Left ventricle myocardium inferior (tissue), 1 donor: ENCODE measurements at regions not wholly inside any gene's neighbourhood (a gene's known extent, or its start where the extent isn't known, plus 50 kb on each side); places are given as distances from the start of the nearest gene placed in this dataset.

Experiments used
- DNase-seq: peaks from one replicate; pipeline ENCODE4 v3.0.0-alpha.2; 2020
- H3K27ac ChIP-seq: fragments of 200-600 bp; replicated peaks from 2 replicates; pipeline ENCODE4 v1.8.0; 2021
- H3K27me3 ChIP-seq: fragments of 200-600 bp; 2 replicates; pipeline ENCODE4 v1.8.0; 2021; ENCODE audit warnings: low read depth
- H3K36me3 ChIP-seq: fragments of 200-600 bp; 2 replicates; pipeline ENCODE4 v1.8.0; 2021
- H3K4me1 ChIP-seq: fragments of 200-600 bp; 2 replicates; pipeline ENCODE4 v1.8.0; 2021
- H3K4me3 ChIP-seq: fragments of 200-600 bp; 2 replicates; pipeline ENCODE4 v1.8.0; 2021; ENCODE audit warnings: mild to moderate bottlenecking, moderate library complexity
- H3K9me3 ChIP-seq: fragments of 200-600 bp; replicated peaks from 2 replicates; pipeline ENCODE4 v1.8.0; 2021
- CTCF ChIP-seq: fragments of 200-600 bp; IDR thresholded peaks from 2 replicates; pipeline ENCODE4 v1.8.0; 2021; ENCODE audit warnings: antibody characterized with exemption, mild to moderate bottlenecking, borderline replicate concordance
- intact Hi-C: fragments of 100-400 bp; cut with micrococcal nuclease; formaldehyde crosslinking; loops from one replicate; pipeline ENCODE4 v1.11.0; 2022
- donor health status: DM: no; HTN: yes; CAD: no; lungs with severe emphysema.

GRCh38 chr16:5704271-5704670 is 606.7 kb upstream of the EEF2KMT start:
- peaks cover 27% of the 10 kb centered on the region for H3K9me3 ChIP-seq
- no peak for TF ChIP-seq CTCF
- no peaks in the 10 kb centered on the region for H3K4me1 ChIP-seq
- no peak overlapping the region for H3K27ac ChIP-seq
- DNase-seq: no peak
- no peaks in the 10 kb centered on the region for H3K27me3 ChIP-seq
- no peak overlapping the region for H3K4me3 ChIP-seq
- intact Hi-C loops: no loop called here
- H3K36me3 ChIP-seq: no peaks in the 10 kb centered on the region

- no peak for DNase-seq
- Histone ChIP-seq H3K27ac (no peak overlapping the region), H3K4me1 (no peaks in the 10 kb centered on the region), H3K4me3 (no peak overlapping the region), H3K36me3 (no peaks in the 10 kb centered on the region), H3K27me3 (no peaks in the 10 kb centered on the region), H3K9me3 (peaks cover 6% of the 10 kb centered on the region)
- intact Hi-C loops: no loop called here
- no peak for TF ChIP-seq CTCF
Measured at GRCh38 chr16:5693426-5693825, 595.8 kb upstream of the EEF2KMT start.

GRCh38 chr16:5681966-5682365 is 584.4 kb upstream of the EEF2KMT start:
- DNase-seq: no peak
- intact Hi-C loops: no loop called here
- Histone ChIP-seq H3K9me3 (no peaks in the 10 kb centered on the region), H3K4me1 (no peaks in the 10 kb centered on the region), H3K27me3 (no peaks in the 10 kb centered on the region), H3K27ac (no peak overlapping the region), H3K4me3 (no peak overlapping the region), H3K36me3 (no peaks in the 10 kb centered on the region)
- TF ChIP-seq CTCF: no peak

- Histone ChIP-seq H3K4me1 (no peaks in the 10 kb centered on the region), H3K9me3 (no peaks in the 10 kb centered on the region), H3K36me3 (no peaks in the 10 kb centered on the region), H3K4me3 (no peak overlapping the region), H3K27ac (no peak overlapping the region), H3K27me3 (peaks cover 18% of the 10 kb centered on the region)
- intact Hi-C loops: no loop called here
- no peak for TF ChIP-seq CTCF
- no peak for DNase-seq
Measured at GRCh38 chr16:5678371-5678770, 580.8 kb upstream of the EEF2KMT start.

GRCh38 chr16:5671421-5671820 is 573.8 kb upstream of the EEF2KMT start:
- H3K36me3 ChIP-seq: no peaks in the 10 kb centered on the region
- no peak overlapping the region for H3K27ac ChIP-seq
- H3K27me3 ChIP-seq: peaks cover 57% of the 10 kb centered on the region
- intact Hi-C loops: no loop called here
- DNase-seq: no peak
- no peak for TF ChIP-seq CTCF
- no peak overlapping the region for H3K4me3 ChIP-seq
- H3K4me1 ChIP-seq: no peaks in the 10 kb centered on the region
- no peaks in the 10 kb centered on the region for H3K9me3 ChIP-seq

- no peak overlapping the region for H3K4me3 ChIP-seq
- intact Hi-C loops: no loop called here
- no peak overlapping the region for H3K27ac ChIP-seq
- H3K36me3 ChIP-seq: no peaks in the 10 kb centered on the region
- no peak for DNase-seq
- TF ChIP-seq CTCF: no peak
- H3K4me1 ChIP-seq: no peaks in the 10 kb centered on the region
- no peaks in the 10 kb centered on the region for H3K9me3 ChIP-seq
- H3K27me3 ChIP-seq: peaks cover 53% of the 10 kb centered on the region
Measured at GRCh38 chr16:5670198-5670597, 572.6 kb upstream of the EEF2KMT start.
